ENCODE measurements at regions not wholly inside any gene's neighbourhood (a gene's known extent, or its start where the extent isn't known, plus 50 kb on each side); places are given as distances from the start of the nearest gene placed in this dataset.

DNA sequence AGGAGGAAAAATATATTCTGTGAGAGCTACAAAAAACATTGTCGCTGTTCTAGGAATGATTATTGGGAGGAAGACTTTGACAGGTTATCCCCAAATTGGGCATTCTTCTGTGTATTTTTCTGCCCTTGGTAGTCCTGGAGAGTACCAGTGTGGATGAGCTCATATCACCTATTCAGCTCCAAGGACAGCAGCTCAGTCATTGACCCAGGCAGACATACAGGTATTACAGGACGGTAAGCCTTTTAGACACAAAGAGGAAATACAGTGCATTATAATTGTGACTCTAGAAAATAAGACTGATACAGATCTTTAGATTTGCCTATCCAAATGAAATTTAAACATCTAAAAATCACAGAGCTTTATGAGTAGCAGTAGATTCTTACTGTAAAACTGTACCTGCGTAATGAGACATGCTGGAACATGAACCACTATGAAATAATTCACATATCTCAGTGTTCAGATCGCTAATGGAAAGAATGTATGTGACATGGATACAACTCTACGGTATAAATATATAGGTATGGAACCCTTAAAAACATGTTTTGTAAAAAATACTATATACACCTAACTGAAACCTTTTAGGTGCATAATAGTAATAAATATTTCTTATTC, 56.0 kb downstream of the PLK2 start:
- TF ChIP-seq, protein P1, sequence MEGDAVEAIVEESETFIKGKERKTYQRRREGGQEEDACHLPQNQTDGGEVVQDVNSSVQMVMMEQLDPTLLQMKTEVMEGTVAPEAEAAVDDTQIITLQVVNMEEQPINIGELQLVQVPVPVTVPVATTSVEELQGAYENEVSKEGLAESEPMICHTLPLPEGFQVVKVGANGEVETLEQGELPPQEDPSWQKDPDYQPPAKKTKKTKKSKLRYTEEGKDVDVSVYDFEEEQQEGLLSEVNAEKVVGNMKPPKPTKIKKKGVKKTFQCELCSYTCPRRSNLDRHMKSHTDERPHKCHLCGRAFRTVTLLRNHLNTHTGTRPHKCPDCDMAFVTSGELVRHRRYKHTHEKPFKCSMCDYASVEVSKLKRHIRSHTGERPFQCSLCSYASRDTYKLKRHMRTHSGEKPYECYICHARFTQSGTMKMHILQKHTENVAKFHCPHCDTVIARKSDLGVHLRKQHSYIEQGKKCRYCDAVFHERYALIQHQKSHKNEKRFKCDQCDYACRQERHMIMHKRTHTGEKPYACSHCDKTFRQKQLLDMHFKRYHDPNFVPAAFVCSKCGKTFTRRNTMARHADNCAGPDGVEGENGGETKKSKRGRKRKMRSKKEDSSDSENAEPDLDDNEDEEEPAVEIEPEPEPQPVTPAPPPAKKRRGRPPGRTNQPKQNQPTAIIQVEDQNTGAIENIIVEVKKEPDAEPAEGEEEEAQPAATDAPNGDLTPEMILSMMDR (conservative IDR thresholded peaks at IDR 0.05; ENCODE audit: low read depth, low read length), result no peak
- DNase-seq (ENCODE audit: low read depth), result no peak
- no peak overlapping the region for H3K4me3 ChIP-seq (ENCODE audit: low read length)

DNA sequence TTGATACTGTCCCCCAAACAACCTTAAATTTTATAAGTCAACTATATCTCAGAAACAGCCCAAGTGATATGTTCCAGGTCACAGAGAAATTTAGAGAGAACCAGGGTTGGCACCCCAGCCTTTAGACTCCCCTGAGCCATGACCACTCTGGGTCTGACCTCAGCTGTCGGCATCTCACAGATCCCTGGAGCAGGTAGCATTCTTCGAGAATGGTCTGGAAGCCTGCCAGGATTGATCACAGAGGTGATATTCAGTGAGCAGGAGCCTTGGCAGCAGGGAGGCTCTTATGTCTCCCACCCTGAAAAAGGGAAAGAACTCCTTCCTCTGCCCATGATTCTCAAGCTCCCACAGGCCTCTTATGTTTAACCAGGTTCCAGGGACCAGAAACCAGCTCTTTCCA, 58.2 kb downstream of the PLK2 start:
- TF ChIP-seq, protein P1 (conservative IDR thresholded peaks at IDR 0.05; ENCODE audit: low read depth, low read length), result no peak
- no peak overlapping the region for H3K4me3 ChIP-seq (ENCODE audit: low read length)
- DNase-seq (ENCODE audit: low read depth), result no peak

DNA sequence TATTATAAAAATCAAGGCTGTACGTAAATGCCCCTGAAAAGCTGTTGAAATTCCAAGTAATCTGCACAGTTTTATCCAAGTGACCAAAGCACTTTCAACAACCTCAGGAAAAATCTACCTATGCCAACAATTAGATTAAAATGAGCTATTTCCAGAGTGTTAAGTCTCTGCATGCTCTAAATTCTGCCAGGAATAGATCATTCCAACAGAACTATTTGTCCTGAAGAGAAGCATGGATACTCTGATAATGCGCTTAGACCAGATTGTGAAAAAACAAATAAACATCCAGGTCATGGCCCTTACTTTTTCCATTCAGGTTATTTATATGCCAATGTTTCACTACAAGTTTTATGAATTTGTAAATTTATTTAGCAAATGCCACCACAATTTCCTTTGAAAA, 59.1 kb downstream of the PLK2 start:
- DNase-seq (ENCODE audit: low read depth), result no peak
- TF ChIP-seq, protein P1 (conservative IDR thresholded peaks at IDR 0.05; ENCODE audit: low read depth, low read length), result no peak
- H3K4me3 ChIP-seq (ENCODE audit: low read length), result no peak overlapping the region

DNA sequence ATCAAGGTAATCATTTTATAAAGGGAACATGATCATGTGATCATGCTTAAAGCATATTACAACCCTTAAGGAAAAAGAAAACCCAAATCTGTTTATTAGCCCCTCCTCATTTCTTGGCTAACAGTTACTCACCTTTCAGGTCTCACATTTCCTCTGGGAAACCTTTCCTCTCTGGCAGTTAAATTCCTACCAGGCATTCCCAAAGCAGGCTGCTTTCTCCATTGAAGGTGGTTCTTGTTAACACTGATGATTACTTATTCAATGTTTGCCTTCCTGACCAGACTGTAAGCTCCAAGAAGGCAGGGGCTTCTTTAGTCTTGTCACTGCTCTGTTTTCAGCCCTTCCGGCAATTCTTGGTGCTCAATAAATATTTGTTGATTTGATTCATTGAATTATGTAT, 59.9 kb downstream of the PLK2 start:
- TF ChIP-seq, protein P1 (conservative IDR thresholded peaks at IDR 0.05; ENCODE audit: low read depth, low read length), result no peak
- no peak for DNase-seq (ENCODE audit: low read depth)
- no peak overlapping the region for H3K4me3 ChIP-seq (ENCODE audit: low read length)

DNA sequence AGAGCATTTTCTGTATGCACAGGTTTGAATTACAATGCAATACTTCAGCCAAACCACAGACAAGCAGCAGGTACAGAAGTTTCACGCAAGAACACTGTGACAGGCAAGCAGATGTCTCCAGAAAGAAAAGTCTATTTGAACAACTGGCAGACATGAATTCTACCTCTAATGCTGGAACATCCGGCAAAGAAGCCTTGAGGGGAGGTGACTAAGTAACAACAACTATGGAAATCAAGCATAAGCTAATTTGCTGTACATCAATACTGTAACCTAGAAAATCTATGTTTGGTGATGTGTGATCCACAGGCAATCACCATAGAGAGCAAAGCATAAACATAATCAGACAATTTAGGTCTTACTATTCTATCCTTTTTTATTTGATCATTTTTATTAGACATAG, 65.5 kb downstream of the PLK2 start:
- H3K4me3 ChIP-seq (ENCODE audit: low read length), result no peak overlapping the region
- TF ChIP-seq, protein P1 (conservative IDR thresholded peaks at IDR 0.05; ENCODE audit: low read depth, low read length), result no peak
- no peak for DNase-seq (ENCODE audit: low read depth)

DNA sequence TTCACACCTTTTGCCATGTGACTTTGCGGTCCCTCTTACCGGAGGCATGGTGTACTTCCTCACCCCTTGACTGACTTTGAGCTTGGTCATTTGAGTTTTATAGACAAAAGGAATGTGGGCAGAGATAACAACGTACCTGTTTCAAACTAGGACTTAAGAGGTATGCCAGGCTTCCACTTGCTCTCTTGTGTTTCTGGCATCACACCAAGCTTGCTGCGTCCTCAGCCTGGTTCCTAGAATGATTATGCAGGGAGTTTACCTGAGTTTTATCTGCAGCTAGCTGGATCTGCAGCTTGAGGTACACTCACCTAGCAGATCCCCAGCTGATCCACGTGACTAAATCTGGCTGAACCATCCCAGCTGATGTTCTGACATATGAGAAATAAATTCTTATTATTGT, 66.2 kb downstream of the PLK2 start:
- TF ChIP-seq, protein P1 (conservative IDR thresholded peaks at IDR 0.05; ENCODE audit: low read depth, low read length), result no peak
- DNase-seq (ENCODE audit: low read depth), result no peak
- H3K4me3 ChIP-seq (ENCODE audit: low read length), result no peak overlapping the region

DNA sequence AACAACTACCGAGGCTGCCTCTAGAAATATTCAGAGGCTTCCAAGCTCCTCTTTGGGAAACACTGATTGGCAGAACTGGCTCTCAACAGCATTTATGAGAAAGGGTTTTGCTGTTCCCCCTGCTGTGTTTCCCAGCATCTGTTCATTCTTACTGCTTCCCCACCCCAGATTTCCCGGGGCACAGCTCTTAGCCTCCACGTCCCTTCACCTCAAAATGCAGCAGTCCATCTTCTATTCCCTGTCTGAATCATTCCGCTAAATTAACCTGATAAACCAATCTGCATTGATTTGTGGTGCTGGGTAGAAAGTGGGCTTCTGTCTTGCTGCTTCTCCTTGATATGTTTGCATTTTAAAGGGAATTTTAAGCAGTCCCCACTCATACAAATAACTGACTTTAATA, 67.4 kb downstream of the PLK2 start:
- DNase-seq (ENCODE audit: low read depth), result no peak
- TF ChIP-seq, protein P1 (conservative IDR thresholded peaks at IDR 0.05; ENCODE audit: low read depth, low read length), result no peak
- no peak overlapping the region for H3K4me3 ChIP-seq (ENCODE audit: low read length)

Data from retinal pigment epithelial cell (primary cell).